ENCODE measurements at regions not wholly inside any gene's neighbourhood (a gene's known extent, or its start where the extent isn't known, plus 50 kb on each side); places are given as distances from the start of the nearest gene placed in this dataset.

- no peaks in the 10 kb centered on the region for H3K4me1 ChIP-seq (ENCODE audit: control insufficient read depth, low read length)
- H3F3A ChIP-seq (ENCODE audit: control insufficient read depth, insufficient read depth): no peaks in the 10 kb centered on the region
- H3K79me2 ChIP-seq (ENCODE audit: control insufficient read depth, low read length): no peaks in the 10 kb centered on the region
- no peak overlapping the region for H3K4me3 ChIP-seq (ENCODE audit: low read length)
- H3K27ac ChIP-seq (ENCODE audit: low read depth, low read length): no peak overlapping the region
- no peak overlapping the region for H3K4me2 ChIP-seq (ENCODE audit: low read length)
- H3K9me3 ChIP-seq (ENCODE audit: control insufficient read depth, insufficient read depth, low read length): no peaks in the 10 kb centered on the region
- no peaks in the 10 kb centered on the region for H3K9me2 ChIP-seq (replicated peaks; ENCODE audit: control insufficient read depth, low read length)
- no peaks in the 10 kb centered on the region for H3K36me3 ChIP-seq (ENCODE audit: control insufficient read depth, low read length)
- no peaks in the 10 kb centered on the region for H3K27me3 ChIP-seq (ENCODE audit: control insufficient read depth, low read length)
- TF ChIP-seq EZH2phosphoT487 (IDR thresholded peaks at IDR 0.05; ENCODE audit: borderline replicate concordance, low read length) (no peak), CTCF (IDR thresholded peaks at IDR 0.05; ENCODE audit: low read depth, low read length, poor library complexity, severe bottlenecking) (no peak)
- no peaks in the 10 kb centered on the region for H4K20me1 ChIP-seq (ENCODE audit: control insufficient read depth, insufficient read depth, low read depth, low read length)
These were observed 504.2 kb downstream of the JRKL start for GRCh38 chr11:96893988-96894387.

- no peak overlapping the region for H3K4me2 ChIP-seq (ENCODE audit: low read length)
These were observed 504.8 kb downstream of the JRKL start for GRCh38 chr11:96894587-96894986.

GRCh38 chr11:96899971-96900370 is 510.2 kb downstream of the JRKL start:
- Histone ChIP-seq H3K79me2 (ENCODE audit: control insufficient read depth, low read length) (no peaks in the 10 kb centered on the region), H3K9me3 (ENCODE audit: control insufficient read depth, insufficient read depth, low read length) (no peaks in the 10 kb centered on the region), H3K9me2 (replicated peaks; ENCODE audit: control insufficient read depth, low read length) (no peaks in the 10 kb centered on the region), H3K4me1 (ENCODE audit: control insufficient read depth, low read length) (no peaks in the 10 kb centered on the region), H3K27ac (ENCODE audit: low read depth, low read length) (no peak overlapping the region), H4K20me1 (ENCODE audit: control insufficient read depth, insufficient read depth, low read depth, low read length) (no peaks in the 10 kb centered on the region), H3K36me3 (ENCODE audit: control insufficient read depth, low read length) (no peaks in the 10 kb centered on the region), H3F3A (ENCODE audit: control insufficient read depth, insufficient read depth) (no peaks in the 10 kb centered on the region), H3K4me2 (ENCODE audit: low read length) (no peak overlapping the region), H3K4me3 (ENCODE audit: low read length) (no peak overlapping the region), H3K27me3 (ENCODE audit: control insufficient read depth, low read length) (no peaks in the 10 kb centered on the region)
- TF ChIP-seq EZH2phosphoT487 (IDR thresholded peaks at IDR 0.05; ENCODE audit: borderline replicate concordance, low read length): no peak
- TF ChIP-seq CTCF (IDR thresholded peaks at IDR 0.05; ENCODE audit: low read depth, low read length, poor library complexity, severe bottlenecking): no peak

More at GRCh38 chr11:96894587-96894986, 504.8 kb downstream of the JRKL start:
- Histone ChIP-seq H3K27me3 (ENCODE audit: control insufficient read depth, low read length) (no peaks in the 10 kb centered on the region), H3K9me2 (replicated peaks; ENCODE audit: control insufficient read depth, low read length) (no peaks in the 10 kb centered on the region), H3K27ac (ENCODE audit: low read depth, low read length) (no peak overlapping the region), H3F3A (ENCODE audit: control insufficient read depth, insufficient read depth) (no peaks in the 10 kb centered on the region), H3K36me3 (ENCODE audit: control insufficient read depth, low read length) (no peaks in the 10 kb centered on the region), H3K9me3 (ENCODE audit: control insufficient read depth, insufficient read depth, low read length) (no peaks in the 10 kb centered on the region), H3K79me2 (ENCODE audit: control insufficient read depth, low read length) (no peaks in the 10 kb centered on the region), H4K20me1 (ENCODE audit: control insufficient read depth, insufficient read depth, low read depth, low read length) (no peaks in the 10 kb centered on the region), H3K4me1 (ENCODE audit: control insufficient read depth, low read length) (no peaks in the 10 kb centered on the region), H3K4me3 (ENCODE audit: low read length) (no peak overlapping the region)
- TF ChIP-seq EZH2phosphoT487 (IDR thresholded peaks at IDR 0.05; ENCODE audit: borderline replicate concordance, low read length) (no peak), CTCF (IDR thresholded peaks at IDR 0.05; ENCODE audit: low read depth, low read length, poor library complexity, severe bottlenecking) (no peak)

- no peak overlapping the region for H3K4me3 ChIP-seq (ENCODE audit: low read length)
- no peaks in the 10 kb centered on the region for H4K20me1 ChIP-seq (ENCODE audit: control insufficient read depth, insufficient read depth, low read depth, low read length)
- H3K27me3 ChIP-seq (ENCODE audit: control insufficient read depth, low read length): no peaks in the 10 kb centered on the region
- TF ChIP-seq EZH2phosphoT487 (IDR thresholded peaks at IDR 0.05; ENCODE audit: borderline replicate concordance, low read length): no peak
- TF ChIP-seq CTCF (IDR thresholded peaks at IDR 0.05; ENCODE audit: low read depth, low read length, poor library complexity, severe bottlenecking): no peak
- H3K9me3 ChIP-seq (ENCODE audit: control insufficient read depth, insufficient read depth, low read length): no peaks in the 10 kb centered on the region
- no peak overlapping the region for H3K27ac ChIP-seq (ENCODE audit: low read depth, low read length)
- H3K4me2 ChIP-seq (ENCODE audit: low read length): no peak overlapping the region
- H3K9me2 ChIP-seq (replicated peaks; ENCODE audit: control insufficient read depth, low read length): no peaks in the 10 kb centered on the region
- no peaks in the 10 kb centered on the region for H3K79me2 ChIP-seq (ENCODE audit: control insufficient read depth, low read length)
- H3K36me3 ChIP-seq (ENCODE audit: control insufficient read depth, low read length): no peaks in the 10 kb centered on the region
- H3K4me1 ChIP-seq (ENCODE audit: control insufficient read depth, low read length): no peaks in the 10 kb centered on the region
- H3F3A ChIP-seq (ENCODE audit: control insufficient read depth, insufficient read depth): no peaks in the 10 kb centered on the region
These were observed 515.3 kb downstream of the JRKL start for GRCh38 chr11:96905143-96905542.
